OCI-LY1 (cell line): ENCODE measurements at regions not wholly inside any gene's neighbourhood (a gene's known extent, or its start where the extent isn't known, plus 50 kb on each side); places are given as distances from the start of the nearest gene placed in this dataset.

Source experiments
- H2AFZ ChIP-seq: fragments of 200-600 bp; sonication (generic), shearing (Covaris generic); 2 replicates; pipeline ENCODE4 v1.6.0; 2014; ENCODE audit warnings: antibody characterized with exemption, mild to moderate bottlenecking, low read length
- H3F3A ChIP-seq: fragments of 200-600 bp; sonication (generic), shearing (Covaris generic); 2 replicates; pipeline ENCODE4 v1.6.0; 2014; ENCODE audit warnings: mild to moderate bottlenecking, antibody characterized with exemption, low read length, moderate library complexity; ENCODE audit not compliant: insufficient read depth
- H3K27ac ChIP-seq: fragments of 200-600 bp; sonication (generic); 2 replicates; pipeline ENCODE4 v1.5.1; 2014; ENCODE audit warnings: low read length, mixed run types, mild to moderate bottlenecking, low read depth; ENCODE audit not compliant: poor library complexity, severe bottlenecking
- H3K27me3 ChIP-seq: fragments of 200-600 bp; sonication (generic); 2 replicates; pipeline ENCODE4 v1.6.0; 2014; ENCODE audit warnings: antibody characterized with exemption, mild to moderate bottlenecking, low read length, moderate library complexity; ENCODE audit not compliant: insufficient read depth
- H3K36me3 ChIP-seq: fragments of 200-600 bp; sonication (generic); 2 replicates; pipeline ENCODE4 v1.6.1; 2014; ENCODE audit warnings: mild to moderate bottlenecking, antibody characterized with exemption, low read length, moderate library complexity, mixed read lengths; ENCODE audit not compliant: insufficient read depth
- H3K4me1 ChIP-seq: fragments of 200-600 bp; sonication (generic); 2 replicates; pipeline ENCODE4 v1.5.1; 2014; ENCODE audit warnings: mild to moderate bottlenecking, low read length, moderate library complexity; ENCODE audit not compliant: insufficient read depth, severe bottlenecking
- H3K4me2 ChIP-seq: fragments of 200-600 bp; sonication (generic), shearing (Covaris generic); 2 replicates; pipeline ENCODE4 v1.6.1; 2014; ENCODE audit warnings: low read length
- H3K4me3 ChIP-seq: fragments of 200-600 bp; sonication (generic); 2 replicates; pipeline ENCODE4 v1.5.1; 2014; ENCODE audit warnings: low read length, low read depth, mild to moderate bottlenecking, mixed read lengths; ENCODE audit not compliant: poor library complexity, severe bottlenecking
- H3K79me2 ChIP-seq: fragments of 200-600 bp; shearing (Covaris generic); 2 replicates; pipeline ENCODE4 v1.6.1; 2016; ENCODE audit warnings: mixed run types, low read length, mixed read lengths; ENCODE audit not compliant: insufficient read depth
- H3K9ac ChIP-seq: fragments of 200-600 bp; sonication (generic), shearing (Covaris generic); 2 replicates; pipeline ENCODE4 v1.6.1; 2014; ENCODE audit warnings: mild to moderate bottlenecking, low read length, mixed read lengths
- H3K9me2 ChIP-seq: fragments of 200-600 bp; sonication (generic), shearing (Covaris generic); 2 replicates; pipeline ENCODE4 v1.6.1; 2014; ENCODE audit warnings: low read depth, mild to moderate bottlenecking, low read length, mixed read lengths
- H3K9me3 ChIP-seq: fragments of 200-600 bp; shearing (Covaris generic); 2 replicates; pipeline ENCODE4 v1.6.1; 2014; ENCODE audit warnings: low read length, mixed read lengths
- H4K20me1 ChIP-seq: fragments of 200-600 bp; sonication (generic), shearing (Covaris generic); 2 replicates; pipeline ENCODE4 v1.6.0; 2016; ENCODE audit warnings: mild to moderate bottlenecking, low read length; ENCODE audit not compliant: insufficient read depth
- CTCF ChIP-seq: fragments of 200-600 bp; sonication (generic), shearing (Covaris generic); IDR thresholded peaks from 2 replicates; pipeline ENCODE4 v1.5.1; 2017; ENCODE audit warnings: mild to moderate bottlenecking, antibody characterized with exemption, low read length, moderate library complexity, mixed read lengths
- EZH2 ChIP-seq: fragments of 200-600 bp; sonication (generic), shearing (Covaris generic); IDR thresholded peaks from 2 replicates; pipeline ENCODE4 v1.8.0; 2017; ENCODE audit warnings: borderline replicate concordance, mixed run types, mild to moderate bottlenecking, antibody characterized with exemption, low read length, moderate library complexity, mixed read lengths

GRCh38 chr2:30362468-30363081 lies 84.5 kb upstream of the LCLAT1 start:
- no peaks in the 10 kb centered on the region for H3K36me3 ChIP-seq
- H3K27ac ChIP-seq: no peak overlapping the region
- H3K4me1 ChIP-seq: no peaks in the 10 kb centered on the region
- H3K27me3 ChIP-seq: 0 out of 2 replicates have a peak, but pooled peaks cover 3% of the 10 kb centered on the region
- no peak overlapping the region for H2AFZ ChIP-seq
- no peak overlapping the region for H3K4me2 ChIP-seq
- no peaks in the 10 kb centered on the region for H3K79me2 ChIP-seq
- TF ChIP-seq EZH2 (no peak), CTCF (no peak)
- H3K9me3 ChIP-seq: no peaks in the 10 kb centered on the region
- H3K9me2 ChIP-seq: no peaks in the 10 kb centered on the region
- H3K9ac ChIP-seq: no peak overlapping the region
- H3F3A ChIP-seq: no peaks in the 10 kb centered on the region
- H4K20me1 ChIP-seq: no peaks in the 10 kb centered on the region
- H3K4me3 ChIP-seq: no peak overlapping the region

- Histone ChIP-seq H3K27ac (no peak overlapping the region), H3K27me3 (0 out of 2 replicates have a peak, but pooled peaks cover 3% of the 10 kb centered on the region), H3K4me3 (no peak overlapping the region), H3K4me1 (no peaks in the 10 kb centered on the region), H3K9me2 (no peaks in the 10 kb centered on the region), H2AFZ (no peak overlapping the region), H3K4me2 (no peak overlapping the region), H3F3A (no peaks in the 10 kb centered on the region), H3K9me3 (no peaks in the 10 kb centered on the region), H4K20me1 (no peaks in the 10 kb centered on the region), H3K79me2 (no peaks in the 10 kb centered on the region), H3K9ac (no peak overlapping the region), H3K36me3 (no peaks in the 10 kb centered on the region)
- TF ChIP-seq CTCF (no peak), EZH2 (no peak)
Observed at GRCh38 chr2:30363406-30363805, 83.6 kb upstream of the LCLAT1 start.

- H4K20me1 ChIP-seq: no peaks in the 10 kb centered on the region
- no peak overlapping the region for H3K9ac ChIP-seq
- H3K27ac ChIP-seq: no peak overlapping the region
- 0 out of 2 replicates have a peak, but pooled peaks cover 3% of the 10 kb centered on the region for H3K27me3 ChIP-seq
- H3K79me2 ChIP-seq: no peaks in the 10 kb centered on the region
- no peaks in the 10 kb centered on the region for H3K36me3 ChIP-seq
- no peak for TF ChIP-seq EZH2
- no peak for TF ChIP-seq CTCF
- H3K9me2 ChIP-seq: no peaks in the 10 kb centered on the region
- no peak overlapping the region for H3K4me2 ChIP-seq
- no peak overlapping the region for H2AFZ ChIP-seq
- no peaks in the 10 kb centered on the region for H3K9me3 ChIP-seq
- H3K4me1 ChIP-seq: no peaks in the 10 kb centered on the region
- H3K4me3 ChIP-seq: no peak overlapping the region
- no peaks in the 10 kb centered on the region for H3F3A ChIP-seq
Observed at GRCh38 chr2:30365201-30365600, 81.8 kb upstream of the LCLAT1 start.
